IPS DF 4.7 (cell line): ENCODE measurements at regions not wholly inside any gene's neighbourhood (a gene's known extent, or its start where the extent isn't known, plus 50 kb on each side); places are given as distances from the start of the nearest gene placed in this dataset.

Experiments
- DNase-seq: peaks from one replicate; pipeline ENCODE4 v3.0.0-alpha.2; 2013; ENCODE audit warnings: low spot score; ENCODE audit errors: extremely low read depth

- no peak for DNase-seq
Measured at GRCh38 chr9:13651969-13652663, 372.6 kb upstream of the MPDZ start.

GRCh38 chr9:13651526-13651925 lies 372.0 kb upstream of the MPDZ start:
- no peak for DNase-seq

- no peak for DNase-seq
Measured at GRCh38 chr9:13648676-13649075, 369.2 kb upstream of the MPDZ start.

- DNase-seq: no peak
Measured at GRCh38 chr9:13648068-13648467, 368.6 kb upstream of the MPDZ start.

GRCh38 chr9:13646500-13647021 lies 367.1 kb upstream of the MPDZ start:
- DNase-seq: no peak

- no peak for DNase-seq
Measured at GRCh38 chr9:13645557-13645956, 366.1 kb upstream of the MPDZ start.

GRCh38 chr9:13644675-13645074 lies 365.2 kb upstream of the MPDZ start:
- no peak for DNase-seq

GRCh38 chr9:13642646-13643045 lies 363.2 kb upstream of the MPDZ start:
- no peak for DNase-seq

- no peak for DNase-seq
Measured at GRCh38 chr9:13629067-13629466, 349.6 kb upstream of the MPDZ start.

- no peak for DNase-seq
Measured at GRCh38 chr9:13628526-13628925, 349.0 kb upstream of the MPDZ start.

- no peak for DNase-seq
Measured at GRCh38 chr9:13627502-13627901, 348.0 kb upstream of the MPDZ start.

- DNase-seq: no peak
Measured at GRCh38 chr9:13627071-13627470, 347.6 kb upstream of the MPDZ start.

GRCh38 chr9:13626601-13627000 lies 347.1 kb upstream of the MPDZ start:
- no peak for DNase-seq

- no peak for DNase-seq
Measured at GRCh38 chr9:13621872-13622564, 342.5 kb upstream of the MPDZ start.

- no peak for DNase-seq
Measured at GRCh38 chr9:13616491-13617035, 337.1 kb upstream of the MPDZ start.

- DNase-seq: no peak
Measured at GRCh38 chr9:13615660-13616490, 336.4 kb upstream of the MPDZ start.

- DNase-seq: no peak
Measured at GRCh38 chr9:13614060-13614459, 334.6 kb upstream of the MPDZ start.

- no peak for DNase-seq
Measured at GRCh38 chr9:13613296-13613695, 333.8 kb upstream of the MPDZ start.

GRCh38 chr9:13608451-13608850 lies 329.0 kb upstream of the MPDZ start:
- DNase-seq: no peak

- DNase-seq: no peak
Measured at GRCh38 chr9:13607481-13608441, 328.3 kb upstream of the MPDZ start.

- DNase-seq: no peak
Measured at GRCh38 chr9:13606586-13606985, 327.1 kb upstream of the MPDZ start.
